GM10248 (cell line): ENCODE measurements at regions not wholly inside any gene's neighbourhood (a gene's known extent, or its start where the extent isn't known, plus 50 kb on each side); places are given as distances from the start of the nearest gene placed in this dataset.

Experiments
- CTCF ChIA-PET: fragments of 300-600 bp; sonication (Branson Sonifier 250); formaldehyde crosslinking; extraction: SDS; loops from one replicate; lab custom pipeline; 2021; ENCODE audit warnings: antibody characterized with exemption; lab: Yijun Ruan, JAX
- POLR2A ChIA-PET: fragments of 350-650 bp; sonication (Branson Sonifier 250); formaldehyde crosslinking; extraction: SDS; loops from one replicate; lab custom pipeline; 2020; ENCODE audit warnings: antibody characterized with exemption; lab: Yijun Ruan, JAX
- DNase-seq: peaks from one replicate; pipeline ENCODE4 v3.0.0; 2012; ENCODE audit errors: extremely low spot score
- TF ChIP-seq, protein P1 (sequence below): IDR thresholded peaks from 2 replicates; pipeline ENCODE4 v1.5.1; 2012; ENCODE audit warnings: mild to moderate bottlenecking, low read depth; ENCODE audit errors: extremely low read depth, missing control alignments, control extremely low read depth

DNA sequence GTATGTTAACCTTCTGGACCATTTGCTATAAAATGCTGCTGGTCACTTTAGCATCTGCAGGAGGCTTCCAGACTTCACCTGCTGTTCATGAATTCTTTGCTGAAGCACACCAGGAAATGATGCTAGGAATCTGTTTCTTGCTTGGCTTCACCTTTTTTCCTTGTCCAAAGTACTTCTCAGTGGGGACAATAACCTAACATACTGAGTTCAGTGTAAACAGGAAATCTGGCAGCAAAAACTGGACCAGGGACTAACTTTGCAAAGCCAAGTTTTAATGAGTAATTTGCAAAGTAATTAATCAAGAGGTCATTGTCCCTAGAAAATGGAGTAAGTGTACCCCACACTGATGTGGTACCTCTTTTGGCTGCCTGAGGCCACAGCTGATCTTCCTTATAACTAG is 128.4 kb downstream of the RXFP2 start:
- CTCF ChIA-PET, result no interaction called here
- TF ChIP-seq, protein P1, sequence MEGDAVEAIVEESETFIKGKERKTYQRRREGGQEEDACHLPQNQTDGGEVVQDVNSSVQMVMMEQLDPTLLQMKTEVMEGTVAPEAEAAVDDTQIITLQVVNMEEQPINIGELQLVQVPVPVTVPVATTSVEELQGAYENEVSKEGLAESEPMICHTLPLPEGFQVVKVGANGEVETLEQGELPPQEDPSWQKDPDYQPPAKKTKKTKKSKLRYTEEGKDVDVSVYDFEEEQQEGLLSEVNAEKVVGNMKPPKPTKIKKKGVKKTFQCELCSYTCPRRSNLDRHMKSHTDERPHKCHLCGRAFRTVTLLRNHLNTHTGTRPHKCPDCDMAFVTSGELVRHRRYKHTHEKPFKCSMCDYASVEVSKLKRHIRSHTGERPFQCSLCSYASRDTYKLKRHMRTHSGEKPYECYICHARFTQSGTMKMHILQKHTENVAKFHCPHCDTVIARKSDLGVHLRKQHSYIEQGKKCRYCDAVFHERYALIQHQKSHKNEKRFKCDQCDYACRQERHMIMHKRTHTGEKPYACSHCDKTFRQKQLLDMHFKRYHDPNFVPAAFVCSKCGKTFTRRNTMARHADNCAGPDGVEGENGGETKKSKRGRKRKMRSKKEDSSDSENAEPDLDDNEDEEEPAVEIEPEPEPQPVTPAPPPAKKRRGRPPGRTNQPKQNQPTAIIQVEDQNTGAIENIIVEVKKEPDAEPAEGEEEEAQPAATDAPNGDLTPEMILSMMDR, result no peak
- POLR2A ChIA-PET, result no interaction called here

DNA sequence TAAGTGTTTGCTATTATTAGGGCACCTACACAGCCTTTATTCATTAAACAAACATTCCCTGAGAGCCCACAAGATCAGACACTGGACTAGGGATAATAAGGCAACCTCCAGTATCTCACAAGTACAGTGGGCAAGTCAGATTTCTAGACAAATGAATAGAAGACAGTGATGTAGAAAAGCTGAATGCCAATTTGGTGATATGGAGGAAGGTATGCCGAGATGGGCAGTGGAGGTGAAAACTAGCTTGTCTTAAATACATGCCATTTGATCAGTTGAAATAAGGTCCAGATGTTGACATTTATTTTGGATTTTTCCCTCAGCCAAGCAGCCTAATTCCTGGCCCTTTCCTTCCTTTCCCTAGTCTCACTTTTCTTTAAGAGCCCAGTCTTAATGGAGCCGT is 130.3 kb downstream of the RXFP2 start:
- no peak for DNase-seq
- TF ChIP-seq, protein P1, result no peak
- ChIA-PET CTCF (interaction anchor here (0.9 to 1.3 kb wide), 3 partner anchors 15 to 23 kb away, joined by 3 read pairs; no protein-coding TSS in a partner anchor), POLR2A (no interaction called here)

More for the DNA sequence above, 128.4 kb downstream of the RXFP2 start:
- no peak for DNase-seq

DNA sequence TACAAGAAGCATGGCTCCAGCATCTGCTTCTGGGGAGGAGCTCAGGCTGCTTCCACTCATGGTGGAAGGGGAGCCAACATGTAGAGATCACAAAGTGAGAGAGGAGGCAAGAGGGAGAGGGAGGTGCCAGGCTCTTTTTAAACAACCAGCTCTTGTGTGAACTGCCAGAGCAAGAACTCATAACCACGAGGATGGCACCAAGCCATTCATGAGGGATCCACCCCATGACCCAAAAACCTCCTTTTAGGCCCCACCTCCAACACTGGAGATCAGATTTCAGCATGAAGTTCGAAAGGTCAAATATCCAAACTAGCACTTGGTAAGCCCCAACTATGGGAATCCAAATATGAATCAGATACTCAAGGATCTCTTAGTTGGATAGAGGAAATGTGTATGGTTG is 131.2 kb downstream of the RXFP2 start:
- DNase-seq, result no peak
- TF ChIP-seq, protein P1, result no peak
- POLR2A ChIA-PET, result no interaction called here
- CTCF ChIA-PET, result interaction anchor here (1.2 kb wide), 1 partner anchor 16 kb away, joined by 3 read pairs; no protein-coding TSS in a partner anchor

GRCh38 chr13:31873145-31873544 is 133.8 kb downstream of the RXFP2 start:
- no peak for DNase-seq
- TF ChIP-seq, protein P1, result no peak
- ChIA-PET POLR2A (no interaction called here), CTCF (no interaction called here)

GRCh38 chr13:31875134-31875533 is 135.8 kb downstream of the RXFP2 start:
- ChIA-PET POLR2A (no interaction called here), CTCF (interaction anchor here (0.9 to 1.9 kb wide), 5 partner anchors 13 to 35 kb away, joined by 3 to 7 read pairs (median 4); no protein-coding TSS in a partner anchor)
- TF ChIP-seq, protein P1, result no peak
- DNase-seq, result no peak

GRCh38 chr13:31878052-31878451 is 138.7 kb downstream of the RXFP2 start:
- TF ChIP-seq, protein P1, result no peak
- DNase-seq, result no peak
- ChIA-PET POLR2A (no interaction called here), CTCF (interaction anchor here (0.7 kb wide), 1 partner anchor 15 kb away, joined by 3 read pairs; no protein-coding TSS in a partner anchor)
